ENCODE measurements at regions not wholly inside any gene's neighbourhood (a gene's known extent, or its start where the extent isn't known, plus 50 kb on each side); places are given as distances from the start of the nearest gene placed in this dataset.

DNA sequence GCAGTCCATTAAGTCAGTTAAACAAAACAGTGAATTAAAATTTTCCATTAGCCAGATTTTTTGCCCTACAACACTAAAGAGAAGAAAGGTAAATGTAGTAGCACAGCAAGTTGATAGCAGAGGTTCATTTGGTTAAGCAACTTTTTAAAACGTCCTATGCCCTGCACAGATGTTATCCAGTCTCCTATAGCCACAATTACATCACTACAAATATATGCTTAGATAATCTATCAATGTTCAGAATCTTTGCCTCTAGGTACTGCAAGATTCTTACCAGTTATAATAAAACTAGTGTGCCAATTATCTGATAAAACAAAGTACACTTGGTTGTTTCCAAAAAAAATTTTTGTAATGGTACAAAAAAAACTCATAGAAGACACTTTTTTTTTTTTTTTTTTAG lies 175.5 kb upstream of the MYO3A start:
- TF ChIP-seq, protein P1, sequence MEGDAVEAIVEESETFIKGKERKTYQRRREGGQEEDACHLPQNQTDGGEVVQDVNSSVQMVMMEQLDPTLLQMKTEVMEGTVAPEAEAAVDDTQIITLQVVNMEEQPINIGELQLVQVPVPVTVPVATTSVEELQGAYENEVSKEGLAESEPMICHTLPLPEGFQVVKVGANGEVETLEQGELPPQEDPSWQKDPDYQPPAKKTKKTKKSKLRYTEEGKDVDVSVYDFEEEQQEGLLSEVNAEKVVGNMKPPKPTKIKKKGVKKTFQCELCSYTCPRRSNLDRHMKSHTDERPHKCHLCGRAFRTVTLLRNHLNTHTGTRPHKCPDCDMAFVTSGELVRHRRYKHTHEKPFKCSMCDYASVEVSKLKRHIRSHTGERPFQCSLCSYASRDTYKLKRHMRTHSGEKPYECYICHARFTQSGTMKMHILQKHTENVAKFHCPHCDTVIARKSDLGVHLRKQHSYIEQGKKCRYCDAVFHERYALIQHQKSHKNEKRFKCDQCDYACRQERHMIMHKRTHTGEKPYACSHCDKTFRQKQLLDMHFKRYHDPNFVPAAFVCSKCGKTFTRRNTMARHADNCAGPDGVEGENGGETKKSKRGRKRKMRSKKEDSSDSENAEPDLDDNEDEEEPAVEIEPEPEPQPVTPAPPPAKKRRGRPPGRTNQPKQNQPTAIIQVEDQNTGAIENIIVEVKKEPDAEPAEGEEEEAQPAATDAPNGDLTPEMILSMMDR (IDR thresholded peaks at IDR 0.05): no peak
- TF ChIP-seq POLR2A (IDR thresholded peaks at IDR 0.05): no peak
- no peaks in the 10 kb centered on the region for H3K4me1 ChIP-seq

DNA sequence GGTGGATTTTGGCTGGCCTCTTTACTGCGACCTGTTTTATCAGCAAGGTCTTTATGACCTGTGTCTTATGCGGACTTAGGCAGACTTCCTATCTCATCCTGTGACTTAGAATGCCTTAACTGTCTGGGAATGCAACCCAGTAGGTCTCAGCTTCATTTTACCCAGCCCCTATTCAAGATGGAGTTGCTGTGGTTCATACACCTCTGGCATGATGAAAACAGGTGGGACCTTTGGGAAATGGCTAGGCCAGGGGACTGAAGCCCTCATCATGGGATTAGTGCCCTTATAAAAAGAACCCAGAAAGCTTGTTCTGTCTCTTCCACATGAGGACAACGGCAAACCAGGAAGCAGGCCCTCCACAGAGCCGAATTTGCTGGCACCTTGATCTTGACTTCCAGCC lies 172.1 kb upstream of the MYO3A start:
- no peaks in the 10 kb centered on the region for H3K36me3 ChIP-seq
- no peak for DNase-seq
- no peak overlapping the region for H3K27ac ChIP-seq
- H3K4me3 ChIP-seq: no peak overlapping the region
- TF ChIP-seq, protein P1 (IDR thresholded peaks at IDR 0.05): no peak
- TF ChIP-seq POLR2A (IDR thresholded peaks at IDR 0.05): no peak
- no peaks in the 10 kb centered on the region for H3K4me1 ChIP-seq
- no peaks in the 10 kb centered on the region for H3K9me3 ChIP-seq
- no peaks in the 10 kb centered on the region for H3K27me3 ChIP-seq
- intact Hi-C loops (cut with DNase I; ENCODE audit: low total_unique reads): no loop called here

More for the DNA sequence above, 175.5 kb upstream of the MYO3A start:
- DNase-seq: no peak
- intact Hi-C loops (cut with DNase I; ENCODE audit: low total_unique reads): no loop called here
- Histone ChIP-seq H3K27me3 (no peaks in the 10 kb centered on the region), H3K36me3 (no peaks in the 10 kb centered on the region), H3K9me3 (no peaks in the 10 kb centered on the region), H3K4me3 (no peak overlapping the region), H3K27ac (no peak overlapping the region)

DNA sequence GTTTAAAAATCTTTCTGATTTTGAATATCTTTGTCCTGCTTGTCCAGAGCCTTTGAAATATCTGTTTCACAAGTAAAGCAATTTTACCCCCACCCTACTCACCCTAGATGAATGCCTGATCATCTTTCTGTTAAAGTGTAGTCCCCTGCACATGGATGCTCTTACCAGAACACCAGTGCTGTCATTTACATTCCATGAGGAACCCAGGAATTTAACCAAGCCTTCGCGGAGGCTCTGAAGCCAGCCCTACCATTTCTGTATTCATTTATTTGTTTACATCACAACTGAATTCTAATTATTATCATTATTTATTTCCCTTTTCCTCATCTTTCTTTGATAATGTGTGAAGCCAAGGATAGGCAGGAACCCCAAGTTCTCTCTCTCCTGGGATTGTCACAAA lies 167.8 kb upstream of the MYO3A start:
- intact Hi-C loops (cut with DNase I; ENCODE audit: low total_unique reads): no loop called here
- no peak overlapping the region for H3K4me3 ChIP-seq
- H3K27me3 ChIP-seq: no peaks in the 10 kb centered on the region
- no peak for TF ChIP-seq POLR2A (IDR thresholded peaks at IDR 0.05)
- TF ChIP-seq, protein P1 (IDR thresholded peaks at IDR 0.05): no peak
- H3K27ac ChIP-seq: no peak overlapping the region
- H3K36me3 ChIP-seq: no peaks in the 10 kb centered on the region
- no peak for DNase-seq
- no peaks in the 10 kb centered on the region for H3K9me3 ChIP-seq
- no peaks in the 10 kb centered on the region for H3K4me1 ChIP-seq

DNA sequence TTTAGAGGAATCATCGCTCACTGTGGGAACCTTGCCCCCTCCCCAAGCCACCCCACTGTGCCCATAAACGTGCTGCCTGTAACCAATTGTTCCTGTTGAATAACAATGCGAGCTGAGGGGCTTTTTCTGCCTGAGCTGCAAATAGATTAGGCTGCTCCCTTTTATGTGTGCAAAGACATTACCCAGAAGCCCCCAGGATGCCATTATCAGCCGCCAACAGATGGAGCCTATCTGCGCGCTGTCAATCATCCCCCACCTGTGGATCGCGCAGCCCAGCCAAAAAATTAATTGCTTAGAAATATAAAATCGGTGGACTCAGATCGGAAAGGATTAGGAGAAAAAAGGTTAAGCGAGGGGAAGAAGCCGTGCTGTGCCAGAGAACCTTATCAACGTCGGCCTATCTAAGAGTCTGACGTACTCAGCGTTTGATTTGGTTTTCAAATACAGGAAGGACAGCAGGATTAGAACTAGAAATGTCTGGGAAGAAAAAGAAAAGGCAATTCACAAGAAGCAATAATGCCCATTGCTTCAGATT lies 167.3 kb upstream of the MYO3A start:
- Histone ChIP-seq H3K36me3 (no peaks in the 10 kb centered on the region), H3K27ac (no peak overlapping the region), H3K4me1 (no peaks in the 10 kb centered on the region), H3K27me3 (no peaks in the 10 kb centered on the region), H3K9me3 (no peaks in the 10 kb centered on the region), H3K4me3 (no peak overlapping the region)
- intact Hi-C loops (cut with DNase I; ENCODE audit: low total_unique reads): no loop called here
- no peak for DNase-seq
- no peak for TF ChIP-seq POLR2A (IDR thresholded peaks at IDR 0.05)
- TF ChIP-seq, protein P1 (IDR thresholded peaks at IDR 0.05): no peak

DNA sequence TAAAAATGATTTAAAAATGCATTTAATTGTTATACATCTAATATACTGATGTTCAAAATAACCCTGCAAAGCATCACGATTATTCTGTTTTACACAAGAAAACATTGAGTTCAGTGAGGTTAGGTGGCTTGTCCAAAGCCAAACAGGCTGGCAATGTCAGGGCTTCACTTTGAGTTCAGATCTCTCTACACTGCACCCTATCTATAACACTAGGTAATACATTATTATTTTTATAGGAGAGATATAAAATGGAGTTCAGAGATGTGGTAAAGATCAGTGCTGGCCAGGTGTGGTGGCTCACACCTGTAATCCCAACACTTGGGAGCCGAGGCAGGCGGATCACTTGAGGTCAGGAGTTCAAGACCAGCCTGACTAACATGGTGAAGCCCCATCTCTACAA lies 165.9 kb upstream of the MYO3A start:
- no peak overlapping the region for H3K4me3 ChIP-seq
- intact Hi-C loops (cut with DNase I; ENCODE audit: low total_unique reads): no loop called here
- H3K27me3 ChIP-seq: no peaks in the 10 kb centered on the region
- no peaks in the 10 kb centered on the region for H3K9me3 ChIP-seq
- H3K36me3 ChIP-seq: no peaks in the 10 kb centered on the region
- no peaks in the 10 kb centered on the region for H3K4me1 ChIP-seq
- TF ChIP-seq POLR2A (IDR thresholded peaks at IDR 0.05): no peak
- TF ChIP-seq, protein P1 (IDR thresholded peaks at IDR 0.05): no peak
- no peak for DNase-seq
- no peak overlapping the region for H3K27ac ChIP-seq
